ENCODE measurements at regions not wholly inside any gene's neighbourhood (a gene's known extent, or its start where the extent isn't known, plus 50 kb on each side); places are given as distances from the start of the nearest gene placed in this dataset.

GRCh38 chr16:9318764-9319163 lies 227.3 kb downstream of the HAPSTR1 start:
- TF ChIP-seq CTCF (IDR thresholded peaks at IDR 0.05), result no peak
- no peak for TF ChIP-seq POLR2A (IDR thresholded peaks at IDR 0.05)
- TF ChIP-seq POLR2AphosphoS5 (IDR thresholded peaks at IDR 0.05), result no peak
- no peak for TF ChIP-seq EP300 (IDR thresholded peaks at IDR 0.05; ENCODE audit: low read depth)
